Karpas-422 (cell line): ENCODE measurements at regions not wholly inside any gene's neighbourhood (a gene's known extent, or its start where the extent isn't known, plus 50 kb on each side); places are given as distances from the start of the nearest gene placed in this dataset.

ENCODE experiments used
- DNase-seq: peaks from one replicate; pipeline ENCODE4 v3.0.0-alpha.2; 2015
- H2AFZ ChIP-seq: fragments of 200-600 bp; sonication (generic); 2 replicates; pipeline ENCODE4 v1.6.1; 2014; ENCODE audit warnings: antibody characterized with exemption, low read length, mixed read lengths
- H3K27ac ChIP-seq: fragments of 200-600 bp; sonication (generic); 2 replicates; pipeline ENCODE4 v1.5.1; 2014; ENCODE audit warnings: mild to moderate bottlenecking, low read length, moderate library complexity
- H3K27me3 ChIP-seq: fragments of 200-600 bp; sonication (generic); 2 replicates; pipeline ENCODE4 v1.6.1; 2014; ENCODE audit warnings: low read length, mixed read lengths
- H3K36me3 ChIP-seq: fragments of 200-600 bp; sonication (generic); 2 replicates; pipeline ENCODE4 v1.6.1; 2014; ENCODE audit warnings: low read length, mixed read lengths; ENCODE audit not compliant: insufficient read depth
- H3K4me1 ChIP-seq: fragments of 200-600 bp; sonication (generic); 2 replicates; pipeline ENCODE4 v1.6.1; 2014; ENCODE audit warnings: mild to moderate bottlenecking, low read length, mixed read lengths
- H3K4me2 ChIP-seq: fragments of 200-600 bp; sonication (generic); 2 replicates; pipeline ENCODE4 v1.6.1; 2014; ENCODE audit warnings: low read length, low read depth, mild to moderate bottlenecking; ENCODE audit not compliant: poor library complexity, severe bottlenecking
- H3K4me3 ChIP-seq: fragments of 200-600 bp; sonication (generic); 2 replicates; pipeline ENCODE4 v1.5.1; 2014; ENCODE audit warnings: mild to moderate bottlenecking, antibody characterized with exemption, low read length, mixed read lengths
- H3K79me2 ChIP-seq: fragments of 200-600 bp; sonication (generic); 2 replicates; pipeline ENCODE4 v1.6.1; 2014; ENCODE audit warnings: mild to moderate bottlenecking, low read length, mixed read lengths
- H3K9ac ChIP-seq: fragments of 200-600 bp; sonication (generic); 2 replicates; pipeline ENCODE4 v1.6.0; 2014; ENCODE audit warnings: low read length
- H3K9me2 ChIP-seq: fragments of 200-600 bp; sonication (generic), shearing (Covaris generic); replicated peaks from 2 replicates; pipeline ENCODE4 v1.6.0; 2014; ENCODE audit warnings: mild to moderate bottlenecking, low read length, moderate library complexity; ENCODE audit not compliant: insufficient read depth
- H3K9me3 ChIP-seq: fragments of 300-700, 200-600 bp; sonication (generic); 2 replicates; pipeline ENCODE4 v1.6.1; 2014; ENCODE audit warnings: low read length, mixed read lengths
- H4K20me1 ChIP-seq: fragments of 200-600 bp; sonication (generic); 2 replicates; pipeline ENCODE4 v1.6.1; 2014; ENCODE audit warnings: mild to moderate bottlenecking, antibody characterized with exemption, low read length, low read depth; ENCODE audit not compliant: insufficient read depth

DNA sequence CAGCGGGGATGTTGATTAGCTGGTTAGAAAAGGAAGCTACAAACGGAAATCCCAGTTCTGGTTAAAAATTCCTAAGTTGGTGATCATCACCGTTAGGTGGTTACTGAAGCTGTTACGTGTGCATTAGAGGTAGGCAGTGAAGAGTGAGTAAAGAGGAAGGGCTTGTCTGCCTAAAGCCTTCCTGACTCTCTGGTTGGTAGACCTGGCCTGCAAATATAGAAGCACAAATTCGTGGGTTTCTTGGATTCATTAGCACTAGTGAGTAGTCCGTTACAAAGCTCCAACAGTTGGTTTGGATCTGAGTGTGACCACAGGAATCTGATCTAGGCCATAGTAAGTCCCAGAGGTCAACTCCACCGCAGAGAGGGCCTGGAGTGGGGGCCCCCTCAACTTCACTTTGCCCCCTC lies 174.0 kb upstream of the TP63 start:
- H3K4me1 ChIP-seq = no peaks in the 10 kb centered on the region
- no peak for DNase-seq

DNA sequence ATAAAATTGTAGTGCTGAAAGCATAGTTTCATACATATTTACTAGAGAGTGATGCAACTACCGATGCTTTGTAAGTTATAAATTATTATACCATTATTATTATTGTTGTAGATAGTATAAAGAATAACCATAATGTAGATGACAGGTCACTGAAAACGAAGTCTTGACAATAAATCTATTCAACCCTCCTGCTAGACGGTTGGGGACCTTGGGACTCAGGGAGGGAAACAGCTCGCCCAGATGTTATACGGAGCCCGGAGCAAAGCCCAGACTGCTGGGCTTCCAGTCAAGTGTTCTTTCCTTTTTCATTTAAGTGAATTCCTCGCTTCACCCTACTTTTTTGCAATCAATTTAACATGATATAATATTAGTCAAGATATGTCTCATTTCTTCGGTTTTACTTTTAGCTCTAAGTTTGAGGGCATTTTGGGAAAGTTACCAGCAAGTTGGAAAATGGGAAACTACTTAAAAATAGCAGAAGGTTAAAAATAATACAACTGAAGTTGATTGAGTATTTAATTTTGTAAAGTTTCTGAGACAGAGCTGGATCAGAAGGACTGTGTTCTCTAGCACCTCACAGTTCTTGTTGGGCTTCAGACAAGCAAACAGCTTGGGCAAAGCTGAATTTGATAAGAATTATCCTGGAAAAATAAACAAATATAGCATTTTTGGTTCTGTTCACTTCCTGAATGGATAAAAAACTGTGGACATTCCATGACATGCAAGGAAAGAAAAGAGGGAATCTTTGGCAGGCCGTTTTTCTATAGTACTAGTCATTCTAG lies 173.4 kb upstream of the TP63 start:
- H3K4me2 ChIP-seq = no peak overlapping the region

More for the DNA sequence above, 174.0 kb upstream of the TP63 start:
- Histone ChIP-seq H4K20me1 (no peaks in the 10 kb centered on the region), H3K27me3 (no peaks in the 10 kb centered on the region), H3K9ac (no peak overlapping the region), H2AFZ (no peak overlapping the region), H3K4me2 (no peak overlapping the region), H3K4me3 (no peak overlapping the region), H3K9me2 (no peaks in the 10 kb centered on the region), H3K79me2 (no peaks in the 10 kb centered on the region), H3K36me3 (no peaks in the 10 kb centered on the region), H3K9me3 (no peaks in the 10 kb centered on the region), H3K27ac (no peak overlapping the region)

DNA sequence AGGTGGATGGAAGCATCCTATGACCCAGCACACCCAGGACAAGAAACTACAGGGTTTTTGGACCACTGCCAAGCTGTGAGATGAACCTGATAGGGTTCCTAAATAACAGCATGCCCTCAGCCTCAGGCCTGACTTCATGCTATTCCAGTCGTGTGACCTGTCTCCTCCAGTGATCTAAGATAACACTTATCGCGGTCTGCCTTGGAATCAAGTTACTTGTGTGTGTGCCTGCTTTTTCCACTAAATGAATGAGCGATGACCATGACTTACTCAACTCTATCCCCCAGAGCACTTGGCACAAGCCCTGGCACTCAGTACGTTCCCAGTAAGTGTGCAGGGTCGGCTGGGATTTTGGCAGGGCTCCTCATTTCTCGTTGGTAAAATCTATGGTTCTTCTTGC lies 172.7 kb upstream of the TP63 start:
- Histone ChIP-seq H2AFZ (no peak overlapping the region), H3K79me2 (no peaks in the 10 kb centered on the region), H3K27ac (no peak overlapping the region), H3K27me3 (no peaks in the 10 kb centered on the region), H4K20me1 (no peaks in the 10 kb centered on the region), H3K9me2 (no peaks in the 10 kb centered on the region), H3K4me3 (no peak overlapping the region), H3K4me2 (no peak overlapping the region), H3K9ac (no peak overlapping the region), H3K36me3 (no peaks in the 10 kb centered on the region), H3K9me3 (no peaks in the 10 kb centered on the region), H3K4me1 (no peaks in the 10 kb centered on the region)
- DNase-seq = no peak

More for the DNA sequence above, 173.4 kb upstream of the TP63 start:
- no peak overlapping the region for H3K27ac ChIP-seq
- no peak overlapping the region for H2AFZ ChIP-seq
- H3K9me3 ChIP-seq = no peaks in the 10 kb centered on the region
- no peak overlapping the region for H3K4me3 ChIP-seq
- H3K4me1 ChIP-seq = no peaks in the 10 kb centered on the region
- no peak overlapping the region for H3K9ac ChIP-seq
- no peaks in the 10 kb centered on the region for H3K36me3 ChIP-seq
- no peaks in the 10 kb centered on the region for H3K27me3 ChIP-seq
- no peak for DNase-seq
- no peaks in the 10 kb centered on the region for H4K20me1 ChIP-seq
- H3K79me2 ChIP-seq = no peaks in the 10 kb centered on the region
- H3K9me2 ChIP-seq = no peaks in the 10 kb centered on the region

DNA sequence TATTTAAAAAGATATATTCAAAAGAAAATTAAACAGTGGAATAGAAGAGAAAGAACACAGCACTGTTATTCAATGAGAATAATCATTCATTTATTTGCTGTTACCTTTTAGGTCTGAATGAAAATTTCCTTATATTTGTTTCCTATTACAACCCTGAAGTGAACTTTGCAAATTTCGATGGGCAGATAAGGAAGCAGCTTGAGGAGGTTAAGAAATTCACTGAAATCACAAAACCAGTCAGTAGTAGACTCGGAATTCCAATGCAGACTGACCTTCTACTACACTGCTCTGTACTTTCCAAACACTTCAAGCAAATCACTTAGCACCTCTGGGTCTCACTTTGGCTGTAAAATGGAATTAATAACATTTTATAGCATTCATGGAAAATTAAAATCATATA lies 172.0 kb upstream of the TP63 start:
- no peak overlapping the region for H3K27ac ChIP-seq
- H3K4me3 ChIP-seq = no peak overlapping the region
- no peaks in the 10 kb centered on the region for H3K4me1 ChIP-seq
- H3K79me2 ChIP-seq = no peaks in the 10 kb centered on the region
- H3K36me3 ChIP-seq = no peaks in the 10 kb centered on the region
- no peak overlapping the region for H2AFZ ChIP-seq
- no peaks in the 10 kb centered on the region for H4K20me1 ChIP-seq
- H3K27me3 ChIP-seq = no peaks in the 10 kb centered on the region
- no peak overlapping the region for H3K9ac ChIP-seq
- no peak overlapping the region for H3K4me2 ChIP-seq
- DNase-seq = no peak
- H3K9me2 ChIP-seq = no peaks in the 10 kb centered on the region
- H3K9me3 ChIP-seq = no peaks in the 10 kb centered on the region

GRCh38 chr3:189460511-189460910 lies 170.7 kb upstream of the TP63 start:
- Histone ChIP-seq H3K4me3 (no peak overlapping the region), H3K27ac (no peak overlapping the region), H3K36me3 (no peaks in the 10 kb centered on the region), H4K20me1 (no peaks in the 10 kb centered on the region), H3K9me2 (no peaks in the 10 kb centered on the region), H3K9me3 (no peaks in the 10 kb centered on the region), H3K9ac (no peak overlapping the region), H3K4me1 (no peaks in the 10 kb centered on the region), H3K79me2 (no peaks in the 10 kb centered on the region), H3K4me2 (no peak overlapping the region), H3K27me3 (no peaks in the 10 kb centered on the region), H2AFZ (no peak overlapping the region)
- DNase-seq = no peak

- Histone ChIP-seq H3K4me3 (no peak overlapping the region), H3K4me2 (no peak overlapping the region), H3K4me1 (no peaks in the 10 kb centered on the region), H3K79me2 (no peaks in the 10 kb centered on the region), H3K27ac (no peak overlapping the region), H4K20me1 (no peaks in the 10 kb centered on the region), H3K36me3 (no peaks in the 10 kb centered on the region), H3K9ac (no peak overlapping the region), H3K27me3 (no peaks in the 10 kb centered on the region), H2AFZ (no peak overlapping the region), H3K9me2 (no peaks in the 10 kb centered on the region), H3K9me3 (no peaks in the 10 kb centered on the region)
- no peak for DNase-seq
Observed at GRCh38 chr3:189464799-189465198, 166.4 kb upstream of the TP63 start.

DNA sequence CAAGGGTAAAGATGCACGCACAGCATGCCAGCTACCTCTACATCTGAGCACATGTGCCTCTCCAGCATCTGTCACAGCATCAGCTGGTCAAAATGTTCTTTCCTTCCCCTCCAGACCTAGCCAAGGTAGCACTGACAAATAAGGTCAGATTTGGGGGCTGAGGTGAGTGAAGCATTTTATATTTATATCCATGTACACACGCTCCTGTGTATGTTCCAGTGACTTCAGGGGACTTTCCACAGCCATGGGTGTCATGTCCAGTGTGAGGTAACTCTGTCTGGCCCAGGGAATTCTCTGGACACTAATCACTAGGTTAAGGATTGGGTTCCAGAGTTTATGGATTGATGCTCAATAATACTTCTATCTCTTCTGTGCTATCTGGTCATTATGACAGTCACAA lies 165.2 kb upstream of the TP63 start:
- H4K20me1 ChIP-seq = no peaks in the 10 kb centered on the region
- no peak for DNase-seq

DNA sequence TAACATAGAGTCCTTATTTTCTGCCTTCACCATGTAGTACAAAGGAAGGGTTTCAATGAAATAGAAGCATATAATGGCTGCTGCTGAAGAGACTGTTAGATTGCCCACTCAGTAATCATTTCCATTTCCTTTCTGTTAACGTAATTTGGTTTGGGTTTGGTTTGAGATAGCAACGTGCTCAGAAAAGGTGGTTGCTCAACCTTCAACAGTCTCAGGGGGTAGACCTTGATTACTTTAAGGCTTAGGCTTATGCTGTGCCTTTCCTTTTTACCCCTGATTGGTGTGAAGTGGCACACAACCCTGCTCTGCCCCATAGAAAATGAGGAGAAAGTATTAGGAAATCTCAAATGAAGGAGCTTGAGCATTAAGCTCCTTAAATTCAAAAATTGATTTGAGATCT lies 163.7 kb upstream of the TP63 start:
- no peak overlapping the region for H3K27ac ChIP-seq
- H3K9me3 ChIP-seq = no peaks in the 10 kb centered on the region
- no peaks in the 10 kb centered on the region for H3K27me3 ChIP-seq
- DNase-seq = no peak
- H3K4me3 ChIP-seq = no peak overlapping the region
- no peaks in the 10 kb centered on the region for H3K9me2 ChIP-seq
- H3K9ac ChIP-seq = no peak overlapping the region
- no peaks in the 10 kb centered on the region for H3K36me3 ChIP-seq
- no peaks in the 10 kb centered on the region for H3K4me1 ChIP-seq
- no peaks in the 10 kb centered on the region for H3K79me2 ChIP-seq
- no peak overlapping the region for H3K4me2 ChIP-seq
- H4K20me1 ChIP-seq = no peaks in the 10 kb centered on the region
- no peak overlapping the region for H2AFZ ChIP-seq

More for the DNA sequence above, 165.2 kb upstream of the TP63 start:
- Histone ChIP-seq H3K4me3 (no peak overlapping the region), H3K79me2 (no peaks in the 10 kb centered on the region), H3K27ac (no peak overlapping the region), H3K9me2 (no peaks in the 10 kb centered on the region), H2AFZ (no peak overlapping the region), H3K27me3 (no peaks in the 10 kb centered on the region), H3K4me1 (no peaks in the 10 kb centered on the region), H3K4me2 (no peak overlapping the region), H3K9me3 (no peaks in the 10 kb centered on the region), H3K36me3 (no peaks in the 10 kb centered on the region), H3K9ac (no peak overlapping the region)
